HEK293 (cell line): ENCODE measurements at regions not wholly inside any gene's neighbourhood (a gene's known extent, or its start where the extent isn't known, plus 50 kb on each side); places are given as distances from the start of the nearest gene placed in this dataset.

Experiments
- ATF2 ChIP-seq: fragments of 450-650 bp; formaldehyde crosslinking; IDR thresholded peaks from 2 replicates; pipeline ENCODE4 v1.5.1; 2016; ENCODE audit warnings: missing biosample characterization, missing genetic modification characterization, low read depth
- BCL11A ChIP-seq: fragments of 450-650 bp; formaldehyde crosslinking; IDR thresholded peaks from 2 replicates; pipeline ENCODE4 v1.5.1; 2016; ENCODE audit warnings: low read depth, missing biosample characterization, missing genetic modification characterization
- FEZF1 ChIP-seq: fragments of 450-650 bp; formaldehyde crosslinking; IDR thresholded peaks from 2 replicates; pipeline ENCODE4 v1.5.1; 2016; ENCODE audit warnings: missing biosample characterization, missing genetic modification characterization
- GLIS2 ChIP-seq: fragments of 450-650 bp; formaldehyde crosslinking; IDR thresholded peaks from 2 replicates; pipeline ENCODE4 v1.5.1; 2016; ENCODE audit warnings: missing biosample characterization, missing genetic modification characterization
- INSM2 ChIP-seq: fragments of 450-650 bp; formaldehyde crosslinking; IDR thresholded peaks from 2 replicates; pipeline ENCODE4 v1.5.1; 2016; ENCODE audit warnings: missing biosample characterization, missing genetic modification characterization
- KLF17 ChIP-seq: fragments of 450-650 bp; formaldehyde crosslinking; IDR thresholded peaks from 2 replicates; pipeline ENCODE4 v1.5.1; 2016; ENCODE audit warnings: missing biosample characterization, missing genetic modification characterization
- PRDM10 ChIP-seq: fragments of 450-650 bp; formaldehyde crosslinking; IDR thresholded peaks from 2 replicates; pipeline ENCODE4 v1.5.1; 2016; ENCODE audit warnings: missing biosample characterization, missing genetic modification characterization
- SETDB1 ChIP-seq: IDR thresholded peaks from one replicate; pipeline ENCODE4 v1.6.1; 2017; ENCODE audit warnings: mild to moderate bottlenecking, low read length, moderate library complexity, mixed read lengths; ENCODE audit not compliant: insufficient read length
- SP2 ChIP-seq: fragments of 450-650 bp; formaldehyde crosslinking; IDR thresholded peaks from 2 replicates; pipeline ENCODE4 v1.5.1; 2016; ENCODE audit warnings: missing biosample characterization, missing genetic modification characterization
- SP7 ChIP-seq: fragments of 450-650 bp; formaldehyde crosslinking; IDR thresholded peaks from 2 replicates; pipeline ENCODE4 v1.5.1; 2016; ENCODE audit warnings: missing biosample characterization, missing genetic modification characterization
- ZBTB21 ChIP-seq: fragments of 450-650 bp; formaldehyde crosslinking; IDR thresholded peaks from 2 replicates; pipeline ENCODE4 v1.5.1; 2017; ENCODE audit warnings: missing biosample characterization, missing genetic modification characterization
- ZFP69B ChIP-seq: fragments of 450-650 bp; formaldehyde crosslinking; IDR thresholded peaks from 2 replicates; pipeline ENCODE4 v1.5.1; 2016; ENCODE audit warnings: missing biosample characterization, missing genetic modification characterization
- ZNF138 ChIP-seq: fragments of 450-650 bp; formaldehyde crosslinking; IDR thresholded peaks from 2 replicates; pipeline ENCODE4 v1.5.1; 2016; ENCODE audit warnings: missing biosample characterization, missing genetic modification characterization, borderline replicate concordance
- ZNF24 ChIP-seq: fragments of 450-650 bp; formaldehyde crosslinking; IDR thresholded peaks from 2 replicates; pipeline ENCODE4 v1.5.1; 2016; ENCODE audit warnings: missing biosample characterization, missing genetic modification characterization
- ZNF398 ChIP-seq: fragments of 450-650 bp; formaldehyde crosslinking; IDR thresholded peaks from 2 replicates; pipeline ENCODE4 v1.5.1; 2017; ENCODE audit warnings: missing biosample characterization, missing genetic modification characterization
- ZNF558 ChIP-seq: fragments of 450-650 bp; formaldehyde crosslinking; IDR thresholded peaks from 2 replicates; pipeline ENCODE4 v1.5.1; 2016; ENCODE audit warnings: missing biosample characterization, missing genetic modification characterization
- ZNF692 ChIP-seq: fragments of 450-650 bp; formaldehyde crosslinking; IDR thresholded peaks from 2 replicates; pipeline ENCODE4 v1.5.1; 2016; ENCODE audit warnings: missing biosample characterization, missing genetic modification characterization
- ZSCAN16 ChIP-seq: fragments of 450-650 bp; formaldehyde crosslinking; IDR thresholded peaks from 2 replicates; pipeline ENCODE4 v1.5.1; 2016; ENCODE audit warnings: missing biosample characterization, missing genetic modification characterization
- ZSCAN4 ChIP-seq: fragments of 450-650 bp; formaldehyde crosslinking; IDR thresholded peaks from 2 replicates; pipeline ENCODE4 v1.5.1; 2017; ENCODE audit warnings: missing biosample characterization, missing genetic modification characterization

- TF ChIP-seq ZSCAN16 (tag by site-specific recombination) (no peak), ZSCAN4 (0 out of 2 replicates have a peak, but pooled peaks have one; percentile 14), ZNF24 (tag by site-specific recombination) (peak; percentile 45; the same call in 1 of the 2 replicates), ZNF138 (tag by site-specific recombination) (no peak), ZNF692 (tag by site-specific recombination) (peak; percentile 64), ZBTB21 (peak; percentile 89), PRDM10 (peak; percentile 35), ZNF558 (peak; percentile 38; the same call in 1 of the 2 replicates), FEZF1 (peak; percentile 35; the same call in 1 of the 2 replicates), SETDB1 (no peak), ZNF398 (peak; percentile 24; the same call in 1 of the 2 replicates), ATF2 (tag by site-specific recombination) (peak; percentile 97), INSM2 (tag by site-specific recombination) (peak; percentile 90), SP7 (peak; percentile 50; the same call in 1 of the 2 replicates), ZFP69B (tag by site-specific recombination) (0 out of 2 replicates have a peak, but pooled peaks have one; percentile 24), SP2 (no peak), BCL11A (tag by site-specific recombination) (peak; percentile 40; the same call in 1 of the 2 replicates), KLF17 (no peak), GLIS2 (tag by site-specific recombination) (no peak)
Measured at GRCh38 chr12:46492471-46493085, 120.0 kb upstream of the SLC38A2 start (continued).
